Fibroblast of the conjunctiva (primary cell): ENCODE measurements at regions not wholly inside any gene's neighbourhood (a gene's known extent, or its start where the extent isn't known, plus 50 kb on each side); places are given as distances from the start of the nearest gene placed in this dataset.

Source experiments
- DNase-seq: peaks from one replicate; pipeline ENCODE4 v3.0.0-alpha.2; 2010; ENCODE audit warnings: low read depth

- DNase-seq = no peak
These were observed 80.4 kb downstream of the EDNRB start for GRCh38 chr13:77838271-77838670.

- DNase-seq = no peak
These were observed 82.2 kb downstream of the EDNRB start for GRCh38 chr13:77836423-77836822.

GRCh38 chr13:77833331-77833863 lies 85.2 kb downstream of the EDNRB start:
- DNase-seq = peak; percentile 63

GRCh38 chr13:77832339-77833100 lies 86.1 kb downstream of the EDNRB start:
- DNase-seq = no peak

GRCh38 chr13:77831866-77832265 lies 86.8 kb downstream of the EDNRB start:
- DNase-seq = no peak

GRCh38 chr13:77829963-77830362 lies 88.7 kb downstream of the EDNRB start:
- DNase-seq = no peak

GRCh38 chr13:77828799-77829198 lies 89.8 kb downstream of the EDNRB start:
- DNase-seq = no peak

- no peak for DNase-seq
These were observed 91.3 kb downstream of the EDNRB start for GRCh38 chr13:77827332-77827731.

- no peak for DNase-seq
These were observed 98.0 kb downstream of the EDNRB start for GRCh38 chr13:77820431-77821149.

- DNase-seq = no peak
These were observed 101.1 kb downstream of the EDNRB start for GRCh38 chr13:77817521-77817920.

- DNase-seq = no peak
These were observed 103.3 kb downstream of the EDNRB start for GRCh38 chr13:77815330-77815729.
